ENCODE measurements at regions not wholly inside any gene's neighbourhood (a gene's known extent, or its start where the extent isn't known, plus 50 kb on each side); places are given as distances from the start of the nearest gene placed in this dataset.

- no peak for TF ChIP-seq CTCF (IDR thresholded peaks at IDR 0.05; ENCODE audit: insufficient read depth, low read depth, low read length, missing control alignments)
- H3K4me3 ChIP-seq (ENCODE audit: low read length): no peak overlapping the region
These were observed 269.5 kb downstream of the CYRIA start for GRCh38 chr2:16396171-16396570.

GRCh38 chr2:16395601-16396000 is 270.0 kb downstream of the CYRIA start:
- H3K4me3 ChIP-seq (ENCODE audit: low read length): no peak overlapping the region
- TF ChIP-seq CTCF (IDR thresholded peaks at IDR 0.05; ENCODE audit: insufficient read depth, low read depth, low read length, missing control alignments): no peak
- peak; percentile 11 for DNase-seq (ENCODE audit: low read depth)

More at GRCh38 chr2:16396171-16396570, 269.5 kb downstream of the CYRIA start:
- no peak for DNase-seq (ENCODE audit: low read depth)

- no peak overlapping the region for H3K4me3 ChIP-seq (ENCODE audit: low read length)
- TF ChIP-seq CTCF (IDR thresholded peaks at IDR 0.05; ENCODE audit: insufficient read depth, low read depth, low read length, missing control alignments): no peak
- DNase-seq (ENCODE audit: low read depth): no peak
These were observed 270.6 kb downstream of the CYRIA start for GRCh38 chr2:16394986-16395550.

- H3K4me3 ChIP-seq (ENCODE audit: low read length): no peak overlapping the region
- TF ChIP-seq CTCF (IDR thresholded peaks at IDR 0.05; ENCODE audit: insufficient read depth, low read depth, low read length, missing control alignments): no peak
- DNase-seq (ENCODE audit: low read depth): no peak
These were observed 271.3 kb downstream of the CYRIA start for GRCh38 chr2:16394072-16394985.

- H3K4me3 ChIP-seq (ENCODE audit: low read length): no peak overlapping the region
- TF ChIP-seq CTCF (IDR thresholded peaks at IDR 0.05; ENCODE audit: insufficient read depth, low read depth, low read length, missing control alignments): no peak
- no peak for DNase-seq (ENCODE audit: low read depth)
These were observed 272.0 kb downstream of the CYRIA start for GRCh38 chr2:16393500-16394071.

GRCh38 chr2:16392647-16393499 is 272.8 kb downstream of the CYRIA start:
- no peak for TF ChIP-seq CTCF (IDR thresholded peaks at IDR 0.05; ENCODE audit: insufficient read depth, low read depth, low read length, missing control alignments)
- no peak for DNase-seq (ENCODE audit: low read depth)
- no peak overlapping the region for H3K4me3 ChIP-seq (ENCODE audit: low read length)

All from epithelial cell of esophagus (primary cell).